ENCODE measurements at regions not wholly inside any gene's neighbourhood (a gene's known extent, or its start where the extent isn't known, plus 50 kb on each side); places are given as distances from the start of the nearest gene placed in this dataset.

DNA sequence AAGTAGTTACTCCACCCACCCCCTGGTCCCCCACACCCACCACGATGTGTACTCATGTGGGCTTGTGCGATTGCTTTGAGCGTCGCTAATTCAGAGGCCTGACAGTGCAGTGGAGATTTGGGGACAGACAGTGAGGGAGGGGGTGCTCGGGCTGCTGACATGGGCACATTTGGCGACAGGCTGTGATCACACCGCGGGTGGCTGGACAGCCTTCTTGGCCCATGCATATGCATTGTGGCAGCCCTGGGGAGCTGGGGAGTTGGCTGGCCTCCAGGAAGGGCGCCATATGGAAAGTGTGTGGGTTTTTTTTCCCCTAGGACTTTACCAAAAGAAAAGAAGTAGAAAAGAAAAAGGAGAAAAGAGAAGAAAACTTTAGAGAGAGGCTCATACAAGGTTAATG lies 275.5 kb upstream of the N4BP1 start:
- TF ChIP-seq, protein P1, sequence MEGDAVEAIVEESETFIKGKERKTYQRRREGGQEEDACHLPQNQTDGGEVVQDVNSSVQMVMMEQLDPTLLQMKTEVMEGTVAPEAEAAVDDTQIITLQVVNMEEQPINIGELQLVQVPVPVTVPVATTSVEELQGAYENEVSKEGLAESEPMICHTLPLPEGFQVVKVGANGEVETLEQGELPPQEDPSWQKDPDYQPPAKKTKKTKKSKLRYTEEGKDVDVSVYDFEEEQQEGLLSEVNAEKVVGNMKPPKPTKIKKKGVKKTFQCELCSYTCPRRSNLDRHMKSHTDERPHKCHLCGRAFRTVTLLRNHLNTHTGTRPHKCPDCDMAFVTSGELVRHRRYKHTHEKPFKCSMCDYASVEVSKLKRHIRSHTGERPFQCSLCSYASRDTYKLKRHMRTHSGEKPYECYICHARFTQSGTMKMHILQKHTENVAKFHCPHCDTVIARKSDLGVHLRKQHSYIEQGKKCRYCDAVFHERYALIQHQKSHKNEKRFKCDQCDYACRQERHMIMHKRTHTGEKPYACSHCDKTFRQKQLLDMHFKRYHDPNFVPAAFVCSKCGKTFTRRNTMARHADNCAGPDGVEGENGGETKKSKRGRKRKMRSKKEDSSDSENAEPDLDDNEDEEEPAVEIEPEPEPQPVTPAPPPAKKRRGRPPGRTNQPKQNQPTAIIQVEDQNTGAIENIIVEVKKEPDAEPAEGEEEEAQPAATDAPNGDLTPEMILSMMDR (IDR thresholded peaks at IDR 0.05), result no peak
- no peak for TF ChIP-seq EZH2 (IDR thresholded peaks at IDR 0.05; ENCODE audit: borderline replicate concordance, insufficient read depth, low read depth, low read length, poor library complexity, severe bottlenecking)

Measured in B cell (primary cell).